GM19438 (cell line): ENCODE measurements at regions not wholly inside any gene's neighbourhood (a gene's known extent, or its start where the extent isn't known, plus 50 kb on each side); places are given as distances from the start of the nearest gene placed in this dataset.
A peak's percentile ranks its signal among the peaks of the same experiment; 100 is the strongest.

Source experiments
- ATAC-seq: cut with Tn5 transposase; IDR thresholded peaks from one replicate; pipeline ENCODE4 v1.9.1; 2021; ENCODE audit warnings: low read depth; ENCODE audit not compliant: unreplicated experiment

DNA sequence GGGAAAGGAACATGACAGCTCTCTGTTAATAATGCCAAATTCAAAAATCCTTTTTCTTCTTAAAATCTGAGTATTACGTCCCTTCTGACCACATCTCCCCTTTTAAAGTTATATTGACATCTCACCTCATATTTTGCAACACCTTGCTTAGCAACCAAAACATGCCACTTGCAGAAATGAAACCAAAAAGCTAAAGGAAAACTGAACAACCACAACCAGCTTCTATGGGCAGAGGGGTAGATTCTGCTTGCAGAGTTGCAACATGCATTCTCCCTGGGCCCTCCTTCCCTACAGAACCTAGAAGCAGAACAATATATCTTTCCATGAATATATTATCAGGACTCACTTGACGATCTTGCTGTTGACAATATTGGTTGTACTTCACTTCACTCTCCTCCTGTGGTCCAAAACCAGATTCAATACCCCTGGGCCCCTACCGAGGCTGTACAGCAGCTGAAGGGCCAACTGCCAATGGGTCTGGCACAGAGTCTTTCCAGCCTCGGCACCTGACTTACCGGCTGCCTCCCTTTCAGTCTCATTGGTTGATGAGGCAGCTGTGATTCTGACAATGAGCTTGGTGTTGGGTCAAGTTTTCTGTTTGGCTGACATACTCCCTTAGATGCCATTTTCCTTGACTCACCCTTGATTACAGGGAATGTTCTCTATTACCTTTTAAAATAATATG is 616.6 kb downstream of the ZEB2 start:
- no peak for ATAC-seq

DNA sequence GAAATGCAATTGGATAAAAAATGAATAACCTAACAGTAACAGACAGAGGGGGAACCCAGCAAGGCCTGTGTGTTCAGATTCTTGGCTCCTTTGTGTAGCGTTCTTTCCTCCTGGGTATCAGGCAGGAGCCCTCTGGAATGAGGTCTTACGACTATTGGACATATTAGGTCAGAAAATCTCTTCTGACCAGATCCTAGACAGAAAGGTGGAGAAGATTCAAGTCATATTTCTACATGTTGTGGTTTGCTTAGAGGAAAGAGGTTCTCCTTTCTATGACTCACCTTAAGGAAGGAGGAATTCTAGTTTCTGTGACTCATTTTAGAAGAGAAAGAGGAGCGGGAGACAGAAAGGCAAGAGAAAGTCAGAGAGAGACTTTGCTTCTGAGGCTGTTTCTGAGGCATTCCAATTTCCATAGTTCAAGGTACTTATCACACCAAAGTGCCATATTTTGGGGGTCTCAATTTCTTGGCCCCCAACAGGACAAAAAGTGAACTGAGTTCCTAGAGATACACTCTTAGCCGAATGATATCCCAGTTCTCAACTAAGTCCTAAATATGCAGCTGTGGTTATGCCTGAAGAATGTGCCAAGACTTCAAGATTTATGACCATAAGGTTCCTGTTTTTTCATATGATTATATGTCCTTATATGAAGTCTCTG is 618.6 kb downstream of the ZEB2 start:
- peak; percentile 59 for ATAC-seq

DNA sequence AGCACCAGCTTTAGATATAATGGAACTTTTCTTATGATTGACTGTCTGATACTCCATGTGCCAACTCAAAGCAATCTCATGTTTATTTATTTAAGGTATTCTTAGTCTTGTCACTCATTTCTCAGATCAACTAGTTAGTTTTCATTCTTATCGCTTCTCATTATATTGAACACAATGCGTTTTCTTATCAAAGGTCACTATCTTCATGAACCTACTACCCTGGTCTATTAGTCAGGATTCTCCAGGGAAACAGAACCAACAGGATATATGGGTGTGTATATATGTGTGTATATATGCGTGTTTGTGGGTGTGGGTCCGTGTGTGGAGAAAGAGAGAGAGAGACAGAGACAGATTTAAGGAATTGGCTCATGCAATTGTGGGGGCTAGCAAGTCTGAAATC is 619.9 kb downstream of the ZEB2 start:
- ATAC-seq, result no peak

DNA sequence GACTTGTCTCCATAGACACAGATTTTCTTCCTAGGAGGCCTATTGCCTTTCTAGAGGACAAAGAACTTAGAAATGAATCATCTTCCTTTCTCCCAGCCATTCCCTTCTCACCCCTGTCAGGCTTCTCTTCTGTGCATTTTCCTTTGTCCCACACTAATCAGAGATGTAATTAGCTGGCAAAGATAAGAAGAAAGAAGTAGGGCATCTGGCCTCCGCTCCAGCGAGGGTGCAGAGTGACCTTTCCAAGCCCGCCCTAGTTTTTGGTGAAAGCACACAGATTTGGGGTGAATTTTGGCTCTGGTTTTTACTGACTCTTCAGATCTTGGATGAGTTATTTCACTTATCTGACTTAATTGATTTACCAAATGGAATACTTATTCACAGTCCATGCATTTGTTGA is 626.5 kb downstream of the ZEB2 start:
- no peak for ATAC-seq

DNA sequence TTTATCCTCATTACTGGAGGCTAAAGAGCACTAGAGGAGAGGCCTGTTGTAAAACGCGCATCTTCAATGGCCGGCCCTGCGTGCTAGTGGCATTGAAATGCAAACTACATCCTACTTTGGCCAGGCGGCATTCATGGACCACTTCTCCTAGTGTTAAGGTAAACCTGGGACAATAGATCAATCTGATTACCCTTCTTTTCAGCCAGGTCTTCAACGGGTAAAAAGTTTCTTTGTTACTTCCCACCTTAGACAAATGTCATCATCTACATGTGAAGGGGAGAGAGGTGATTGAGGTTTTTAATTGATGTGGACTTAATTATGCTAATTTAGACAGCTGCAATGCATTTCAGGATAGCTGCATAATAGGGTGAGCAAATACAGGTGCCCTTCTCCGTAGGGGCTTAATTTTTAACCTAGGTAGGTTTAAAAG is 628.0 kb downstream of the ZEB2 start:
- ATAC-seq, result no peak

DNA sequence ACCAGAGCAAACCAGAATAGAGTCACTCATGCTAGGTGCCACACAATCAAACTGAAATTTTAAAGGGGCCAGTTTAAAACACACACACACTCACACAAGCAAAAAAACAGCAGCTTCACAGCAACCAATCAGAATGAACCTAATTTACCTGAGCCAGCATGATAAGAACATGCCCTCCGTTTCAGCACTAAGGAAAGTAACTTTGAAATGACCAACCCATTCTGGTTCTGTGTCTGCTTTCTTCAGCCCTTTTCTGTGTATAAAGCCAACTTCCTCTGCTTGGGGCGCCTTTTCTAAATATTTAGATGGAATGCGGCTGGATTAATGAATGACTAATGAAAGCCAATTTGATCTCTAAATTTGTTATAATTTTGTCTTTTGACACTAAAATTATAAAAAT is 629.1 kb downstream of the ZEB2 start:
- no peak for ATAC-seq

DNA sequence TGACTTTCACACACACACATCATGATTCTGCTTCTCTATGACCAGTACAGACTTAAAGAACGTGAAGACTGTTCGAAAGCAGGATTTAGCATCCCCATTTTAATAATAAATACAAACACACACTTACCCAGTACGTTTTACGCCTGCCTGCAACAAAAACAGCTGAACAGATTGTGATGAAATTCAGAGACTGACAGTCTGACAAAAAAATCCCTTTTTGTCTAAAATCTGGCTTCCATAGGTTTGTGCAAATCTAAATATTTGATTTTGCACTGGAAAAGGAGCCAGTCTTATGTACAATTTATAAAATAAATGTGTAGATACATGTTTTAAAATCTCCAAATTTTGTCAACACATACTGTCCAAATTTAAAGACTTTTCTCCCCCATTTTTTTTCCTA is 630.7 kb downstream of the ZEB2 start:
- ATAC-seq, result no peak

DNA sequence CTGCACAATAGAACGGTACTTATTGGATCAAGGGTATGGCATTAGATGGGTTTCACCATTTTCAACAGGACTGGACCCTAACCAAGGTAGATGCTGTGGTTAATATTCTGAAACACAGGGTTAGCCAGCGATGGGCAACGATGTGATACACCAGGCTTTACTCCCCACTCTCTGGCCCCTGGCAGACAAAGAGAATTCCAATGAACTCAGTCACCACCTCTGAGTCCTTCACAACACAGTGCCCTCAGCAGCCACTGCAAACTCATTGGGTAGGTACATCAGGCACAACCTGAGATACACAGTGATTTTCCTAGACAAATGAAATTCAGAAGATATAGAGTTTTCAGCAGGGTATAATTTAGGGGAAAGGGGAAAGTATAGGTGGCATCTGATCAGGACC is 634.5 kb downstream of the ZEB2 start:
- no peak for ATAC-seq

DNA sequence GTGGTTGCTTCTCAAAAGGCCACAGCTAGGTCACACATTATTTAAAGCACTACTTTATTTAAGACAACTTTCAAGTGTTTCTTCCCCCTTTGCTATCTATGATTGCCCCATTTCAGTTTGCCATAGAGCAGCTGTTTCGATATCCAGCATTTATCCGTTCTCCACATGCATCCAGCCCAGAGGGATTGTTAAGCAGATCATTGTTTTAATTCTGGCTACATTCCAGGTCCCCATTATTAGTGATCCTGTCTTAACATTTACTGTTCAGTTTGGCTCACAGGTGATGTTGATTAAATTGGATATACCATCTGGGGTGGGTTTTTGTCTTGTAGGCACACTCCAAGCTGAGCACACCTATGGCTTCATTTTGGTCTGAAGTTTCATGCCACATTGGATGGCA is 638.7 kb downstream of the ZEB2 start:
- no peak for ATAC-seq

DNA sequence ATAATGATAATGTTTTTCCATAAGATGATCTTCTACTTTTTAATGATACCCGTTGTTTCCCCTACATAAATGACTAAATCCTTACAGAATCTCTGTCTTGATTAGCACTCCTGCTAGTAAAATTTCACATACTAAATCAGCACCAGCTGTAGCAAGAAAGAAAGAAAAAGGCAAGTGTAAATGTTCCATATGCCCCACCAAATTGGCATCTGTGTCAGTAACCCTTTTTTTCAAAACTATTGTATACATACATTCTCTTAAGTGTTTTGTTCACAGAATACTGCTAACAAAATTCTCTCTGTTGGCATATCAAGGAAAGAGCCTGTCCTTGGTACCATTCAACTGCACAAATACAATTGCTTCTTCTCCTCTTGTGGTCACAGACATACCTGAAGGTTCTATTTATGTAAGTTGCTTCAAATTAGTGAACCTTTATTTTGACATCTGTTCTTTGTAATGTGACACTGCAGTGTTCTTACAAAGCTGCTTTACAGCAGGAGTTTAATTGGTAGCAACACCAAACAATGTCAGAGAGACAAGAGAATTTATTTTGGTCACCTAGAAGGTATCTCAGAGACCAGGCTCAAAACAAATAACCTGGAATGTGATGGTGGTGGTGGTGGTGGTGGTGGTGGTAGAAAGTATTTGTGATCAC is 641.9 kb downstream of the ZEB2 start:
- ATAC-seq, result no peak

DNA sequence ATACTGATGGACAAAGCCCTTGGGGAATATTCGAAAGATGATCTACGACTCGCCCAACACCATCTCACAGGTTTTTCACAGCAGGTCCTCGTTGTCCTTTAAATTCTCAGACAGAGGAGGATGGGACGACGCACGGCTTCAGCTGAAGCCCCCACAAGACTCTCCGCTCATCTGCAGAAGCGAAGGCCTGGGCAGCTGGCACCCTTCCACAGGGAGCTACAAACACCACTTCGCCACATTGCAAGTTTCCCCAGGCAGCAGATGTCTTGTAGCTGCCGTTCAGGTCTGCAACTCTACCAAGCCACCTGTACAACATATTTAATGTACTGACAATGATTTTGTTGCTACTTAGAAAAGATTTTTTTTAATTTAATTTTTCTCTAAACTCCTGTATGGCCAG is 642.9 kb downstream of the ZEB2 start:
- no peak for ATAC-seq

DNA sequence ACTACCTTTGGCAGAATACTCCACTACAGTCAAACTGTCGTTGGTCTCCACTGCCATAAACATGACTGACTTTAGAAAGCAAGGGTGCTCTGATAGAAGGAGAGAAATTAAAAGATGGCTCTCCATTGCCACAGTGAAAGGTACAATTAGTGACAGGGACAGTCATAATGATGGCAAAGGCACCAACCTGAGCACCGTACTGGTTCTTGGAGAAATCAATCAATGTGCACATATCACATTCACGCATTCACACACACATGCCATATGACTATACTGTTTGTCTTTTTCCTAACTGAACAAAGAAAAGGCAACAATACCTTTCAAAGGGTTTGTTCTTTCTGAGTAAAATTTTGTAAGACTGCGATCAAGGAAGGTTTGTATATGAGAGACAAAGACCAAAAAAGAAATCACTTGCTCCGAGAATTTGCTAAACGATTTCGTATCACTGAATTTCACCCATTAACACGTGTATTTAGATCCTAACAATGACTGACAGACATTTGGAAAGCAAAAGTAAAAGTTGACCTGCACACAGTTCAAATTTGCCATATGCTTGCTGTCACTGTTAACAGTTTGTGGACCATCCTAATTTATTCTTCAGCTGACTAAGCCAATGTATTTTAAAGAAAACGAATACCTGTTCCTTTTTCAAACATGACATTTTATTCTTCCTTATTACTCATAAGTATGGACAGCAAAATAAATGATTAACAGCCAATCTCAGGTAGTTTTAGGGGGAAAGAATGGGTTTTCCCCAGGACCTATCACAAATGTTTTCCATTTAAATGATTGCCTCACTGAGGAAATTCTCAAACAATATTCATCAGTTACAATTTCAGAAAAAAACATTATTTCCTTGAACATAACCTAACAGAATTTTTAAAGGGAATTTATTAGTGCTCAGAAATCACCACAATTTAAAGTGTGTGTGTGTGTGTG is 644.4 kb downstream of the ZEB2 start:
- ATAC-seq, result no peak

DNA sequence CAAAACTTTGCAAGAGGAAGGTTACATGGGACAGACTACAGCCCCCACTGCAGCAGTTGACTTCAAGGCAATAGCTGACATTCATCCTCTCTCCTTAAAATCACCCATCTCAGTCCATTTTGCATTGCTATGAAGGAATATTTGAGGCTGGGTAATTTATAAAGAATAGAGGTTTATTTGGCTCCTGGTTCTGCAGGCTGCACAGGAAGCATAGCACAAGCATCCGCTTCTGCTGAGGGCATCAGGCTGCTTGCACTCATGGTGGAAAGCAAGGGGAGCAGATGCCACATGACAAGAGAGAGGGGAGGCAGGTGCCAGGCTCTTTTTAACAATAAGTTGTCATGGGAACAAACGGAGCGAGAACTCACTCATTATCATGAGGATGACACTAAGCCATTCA is 646.0 kb downstream of the ZEB2 start:
- ATAC-seq, result no peak

DNA sequence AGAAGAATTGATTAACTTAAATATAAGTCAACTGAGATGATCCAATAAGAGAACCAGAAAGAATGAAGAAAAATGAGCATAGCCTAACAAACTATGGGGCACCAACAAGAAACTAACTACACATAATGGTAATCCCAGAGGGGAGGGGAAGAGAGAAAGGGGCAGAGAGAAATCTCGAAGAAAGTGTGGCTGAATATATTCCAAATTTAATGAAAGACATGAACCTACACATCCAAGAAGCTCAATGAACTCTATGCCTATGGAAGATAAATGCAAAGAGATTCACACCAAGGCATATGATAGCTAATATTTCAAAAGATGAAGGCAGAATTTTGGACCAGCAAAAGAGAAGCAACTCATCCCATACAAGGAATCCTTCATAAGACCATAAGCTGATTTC is 649.2 kb downstream of the ZEB2 start:
- no peak for ATAC-seq

DNA sequence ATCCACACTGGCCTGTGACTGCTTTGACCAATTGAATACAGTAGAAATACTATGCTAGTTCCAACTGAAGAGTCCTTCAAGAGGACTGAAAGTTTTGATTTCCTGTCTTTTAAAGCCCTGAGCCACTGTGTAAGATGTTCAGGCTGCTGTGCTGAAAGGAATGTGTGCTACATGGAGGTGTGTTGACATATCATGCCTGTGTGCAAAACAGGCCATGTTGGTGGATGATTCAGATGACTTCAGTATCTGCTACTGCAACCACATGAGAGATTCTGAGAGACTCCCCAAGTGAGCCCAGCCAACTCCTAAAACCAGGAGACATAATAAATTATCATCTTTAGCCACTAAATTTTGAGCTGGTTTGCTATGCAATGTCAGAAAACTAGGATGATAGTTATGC is 662.9 kb downstream of the ZEB2 start:
- no peak for ATAC-seq

DNA sequence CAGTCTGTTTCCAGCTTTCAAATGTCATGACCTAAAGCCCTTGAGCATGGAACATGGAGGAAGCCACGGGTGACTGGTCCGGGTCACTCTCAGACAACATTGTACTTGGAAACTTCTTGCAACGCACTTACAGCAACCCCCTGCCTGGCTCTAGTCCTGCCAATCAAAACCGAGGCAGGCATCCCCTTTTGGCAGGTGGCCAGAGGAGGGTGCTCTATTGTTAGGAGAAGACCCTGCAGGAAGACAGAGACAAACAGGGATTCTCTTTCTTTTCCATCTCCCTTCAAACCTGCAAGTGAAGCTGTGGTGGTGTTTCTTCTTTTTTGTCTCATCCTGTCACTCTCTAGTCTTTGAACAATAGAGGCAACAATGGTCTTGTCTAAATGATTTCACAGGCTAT is 667.2 kb downstream of the ZEB2 start:
- ATAC-seq, result no peak

DNA sequence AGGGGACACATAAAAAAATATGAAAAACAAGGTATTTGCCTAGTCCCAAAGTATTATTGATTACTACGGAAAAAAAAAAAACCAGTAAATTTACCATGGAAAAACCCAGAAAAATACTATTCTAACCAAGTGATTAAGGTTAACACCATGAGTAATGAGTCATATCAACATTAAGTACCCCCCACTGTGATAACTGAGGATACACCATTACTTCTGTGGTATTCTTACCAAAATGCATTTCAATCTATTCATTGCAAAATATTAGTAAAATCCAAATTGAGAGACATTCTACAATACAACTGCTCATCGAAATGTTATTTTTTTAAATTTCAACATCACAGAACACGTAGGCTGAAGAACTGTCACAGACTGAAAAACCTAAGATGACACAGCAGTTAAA is 669.8 kb downstream of the ZEB2 start:
- ATAC-seq, result no peak

DNA sequence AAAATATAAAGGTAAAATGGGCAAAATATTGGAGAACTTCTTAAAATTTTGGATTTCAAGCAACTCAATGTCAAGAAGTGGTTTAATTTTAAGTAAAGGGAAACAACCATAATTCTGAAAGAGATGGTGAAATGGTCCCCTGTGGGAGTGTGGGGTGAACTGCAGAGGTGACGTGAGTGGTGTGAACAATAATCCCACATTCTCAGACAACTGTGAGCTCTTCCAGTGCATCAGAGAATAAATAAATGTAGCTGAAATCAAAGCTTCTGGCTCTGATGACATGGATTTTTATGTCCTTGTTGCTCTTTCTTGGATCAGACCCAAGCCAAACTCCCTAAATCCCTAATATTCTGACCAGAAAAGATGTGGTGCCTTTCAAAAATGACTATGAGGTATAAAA is 672.7 kb downstream of the ZEB2 start:
- no peak for ATAC-seq

DNA sequence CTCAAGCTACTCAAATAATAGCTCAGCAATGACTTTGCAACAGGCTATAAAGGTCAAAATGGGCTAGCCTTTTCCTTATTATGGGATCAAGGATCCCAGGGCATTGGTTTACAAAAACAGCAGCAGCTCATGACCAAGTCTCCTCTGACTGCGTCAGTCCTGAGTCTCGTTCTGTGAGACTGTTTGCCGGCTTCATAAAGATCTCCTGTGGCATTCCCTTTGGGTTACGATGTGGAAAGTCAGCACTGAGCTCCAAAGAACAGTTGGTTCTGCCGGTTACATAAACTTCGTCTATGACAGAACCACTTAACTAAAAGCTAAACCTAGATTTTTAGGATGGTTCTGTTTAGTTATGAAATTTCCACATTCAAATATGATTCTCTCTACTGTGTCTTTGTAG is 674.9 kb downstream of the ZEB2 start:
- no peak for ATAC-seq

DNA sequence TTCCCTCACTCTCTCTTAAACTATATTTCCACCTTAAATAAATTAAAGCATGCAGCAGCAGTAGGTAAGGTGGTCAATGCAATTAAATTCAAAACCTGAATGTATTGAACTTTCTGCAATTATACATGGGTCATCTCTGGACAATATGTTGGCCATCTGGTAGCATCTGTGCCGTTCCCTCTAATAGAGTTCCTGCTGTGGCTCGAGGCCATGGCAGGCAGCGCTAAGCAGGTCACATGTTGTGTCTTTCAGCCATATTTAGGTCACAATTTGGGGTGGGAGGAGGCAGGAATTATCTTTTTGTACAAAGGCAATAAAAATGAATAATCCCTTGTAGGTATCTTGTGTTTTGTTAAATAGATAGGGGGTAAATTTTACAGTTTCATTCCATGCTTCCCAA is 676.2 kb downstream of the ZEB2 start:
- ATAC-seq, result no peak

DNA sequence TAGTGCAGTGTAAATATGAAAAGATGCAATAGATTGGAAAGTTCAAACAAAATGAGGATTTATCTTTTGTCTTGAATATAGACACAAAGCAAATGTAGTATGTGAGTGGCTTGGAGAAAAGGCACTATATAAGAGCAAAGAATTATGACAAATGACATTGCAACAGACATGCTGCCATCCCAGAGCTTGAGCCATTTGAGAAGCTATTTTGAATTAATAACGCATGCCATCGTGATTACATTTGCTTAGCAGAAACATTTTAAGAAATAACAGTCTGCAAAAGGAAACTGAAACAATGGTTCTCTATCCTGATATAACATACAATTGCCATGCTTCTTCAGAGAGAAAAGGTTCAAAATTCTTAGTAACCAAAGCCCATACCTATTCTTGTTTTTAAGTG is 677.1 kb downstream of the ZEB2 start:
- ATAC-seq, result no peak
